Forelimb muscle (tissue), 1 donor: ENCODE measurements at regions not wholly inside any gene's neighbourhood (a gene's known extent, or its start where the extent isn't known, plus 50 kb on each side); places are given as distances from the start of the nearest gene placed in this dataset.

ENCODE experiments used
- DNase-seq: peaks from one replicate; pipeline ENCODE4 v3.0.0-alpha.2; 2013; ENCODE audit warnings: low read depth

GRCh38 chr1:157292302-157292701, 154.1 kb upstream of the ETV3 start:
- no peak for DNase-seq

- no peak for DNase-seq
Observed at GRCh38 chr1:157291083-157291482, 152.9 kb upstream of the ETV3 start.

GRCh38 chr1:157289424-157290105, 151.4 kb upstream of the ETV3 start:
- DNase-seq, result no peak

GRCh38 chr1:157288996-157289395, 150.8 kb upstream of the ETV3 start:
- DNase-seq, result no peak

GRCh38 chr1:157288492-157288891, 150.3 kb upstream of the ETV3 start:
- no peak for DNase-seq

GRCh38 chr1:157288006-157288405, 149.8 kb upstream of the ETV3 start:
- no peak for DNase-seq

GRCh38 chr1:157287462-157287861, 149.3 kb upstream of the ETV3 start:
- DNase-seq, result no peak

GRCh38 chr1:157286646-157287420, 148.6 kb upstream of the ETV3 start:
- DNase-seq, result no peak

GRCh38 chr1:157286096-157286495, 147.9 kb upstream of the ETV3 start:
- DNase-seq, result no peak

- DNase-seq, result no peak
Observed at GRCh38 chr1:157284451-157284850, 146.3 kb upstream of the ETV3 start.

- no peak for DNase-seq
Observed at GRCh38 chr1:157279802-157280140, 141.6 kb upstream of the ETV3 start.

GRCh38 chr1:157279138-157279801, 141.1 kb upstream of the ETV3 start:
- DNase-seq, result no peak

- no peak for DNase-seq
Observed at GRCh38 chr1:157278383-157279137, 140.4 kb upstream of the ETV3 start.

- no peak for DNase-seq
Observed at GRCh38 chr1:157277913-157278312, 139.7 kb upstream of the ETV3 start.

GRCh38 chr1:157277281-157277680, 139.1 kb upstream of the ETV3 start:
- DNase-seq, result no peak

- no peak for DNase-seq
Observed at GRCh38 chr1:157274698-157275534, 136.7 kb upstream of the ETV3 start.

GRCh38 chr1:157272729-157273524, 134.7 kb upstream of the ETV3 start:
- DNase-seq, result no peak

- DNase-seq, result no peak
Observed at GRCh38 chr1:157272264-157272663, 134.1 kb upstream of the ETV3 start.

GRCh38 chr1:157270705-157271274, 132.6 kb upstream of the ETV3 start:
- no peak for DNase-seq
